T-cell (primary cell): ENCODE measurements at regions not wholly inside any gene's neighbourhood (a gene's known extent, or its start where the extent isn't known, plus 50 kb on each side); places are given as distances from the start of the nearest gene placed in this dataset.

Source experiments
- ATAC-seq, 4 experiments: fragments of 200-7000 bp in 3 of 4; fragments of 150-1000 bp in 1 of 4; cut with Tn5 transposase; replicated peaks in 1 of 4; 1 replicate in 3 of 4; 2 replicates in 1 of 4; pipeline ENCODE4 v1.10.0; 2021; ENCODE audit warnings: moderate library complexity in 3 of 4, mild to moderate bottlenecking in 2 of 4, moderate number of reproducible peaks in 1 of 4
- CTCF ChIA-PET, 2 donors: fragments of 300-600 bp; sonication (Branson Sonifier 250); formaldehyde crosslinking; loops; one replicate each; lab custom pipeline; 2022; ENCODE audit warnings: antibody characterized with exemption in 2 of 2; lab: Charles Lee
- POLR2A ChIA-PET, 2 donors: fragments of 300-600 bp; sonication (Branson Sonifier 250); formaldehyde crosslinking; loops; one replicate each; lab custom pipeline; 2022; ENCODE audit warnings: antibody characterized with exemption in 2 of 2; lab: Charles Lee
- DNase-seq, 35 experiments: peaks; one replicate each; pipeline versions ENCODE4 v3.0.0 to v3.0.0-alpha.2; 2013 to 2023
- H3K27ac ChIP-seq: one replicate; pipeline ENCODE4 v1.5.1; 2013; ENCODE audit warnings: low read length
- H3K27me3 ChIP-seq, 2 experiments: replicated peaks in 1 of 2; 1 replicate in 1 of 2; 2 replicates in 1 of 2; pipeline versions ENCODE4 v1.6.1 to v1.7.0; 2013; ENCODE audit warnings: low read length in 1 of 2, mixed read lengths in 1 of 2; ENCODE audit not compliant: control insufficient read depth in 2 of 2, insufficient read depth in 2 of 2; ENCODE audit errors: extremely low read depth in 1 of 2
- H3K36me3 ChIP-seq, 2 donors: 1 replicate in 1 of 2; 2 replicates in 1 of 2; pipeline versions ENCODE4 v1.6.1 to v1.7.0; 2013; ENCODE audit warnings: low read length in 1 of 2; ENCODE audit not compliant: control insufficient read depth in 2 of 2, insufficient read depth in 1 of 2; ENCODE audit errors: extremely low read depth in 1 of 2
- H3K4me1 ChIP-seq, 2 experiments: 1 replicate in 1 of 2; 2 replicates in 1 of 2; pipeline versions ENCODE4 v1.6.1 to v1.7.0; 2013; ENCODE audit warnings: low read length in 2 of 2, mixed read lengths in 1 of 2; ENCODE audit not compliant: insufficient read depth in 2 of 2, control insufficient read depth in 1 of 2; ENCODE audit errors: extremely low read depth in 1 of 2
- H3K4me3 ChIP-seq, 2 donors: 1 replicate in 1 of 2; 2 replicates in 1 of 2; pipeline versions ENCODE4 v1.5.1 to v1.7.0; 2013; ENCODE audit warnings: mild to moderate bottlenecking in 2 of 2, low read length in 1 of 2, moderate library complexity in 1 of 2; ENCODE audit not compliant: control insufficient read depth in 1 of 2; ENCODE audit errors: extremely low read depth in 1 of 2
- H3K9me3 ChIP-seq: 2 replicates; pipeline ENCODE4 v1.7.0; 2013
- H3K27ac Mint-ChIP-seq, 2 donors: one replicate each; pipeline ENCODE4 v1.8.0; 2020 to 2021; ENCODE audit warnings: mild to moderate bottlenecking in 2 of 2, mixed read lengths in 2 of 2
- H3K27me3 Mint-ChIP-seq, 2 donors: one replicate each; pipeline ENCODE4 v1.8.0; 2021 to 2022; ENCODE audit warnings: mixed read lengths in 2 of 2
- H3K36me3 Mint-ChIP-seq: one replicate; pipeline ENCODE4 v1.8.0; 2021; ENCODE audit warnings: mixed read lengths
- H3K4me1 Mint-ChIP-seq, 3 donors: one replicate each; pipeline ENCODE4 v1.8.0; 2020 to 2022; ENCODE audit warnings: mixed read lengths in 3 of 3, mild to moderate bottlenecking in 1 of 3
- H3K4me3 Mint-ChIP-seq, 3 donors: one replicate each; pipeline ENCODE4 v1.8.0; 2020 to 2022; ENCODE audit warnings: mild to moderate bottlenecking in 3 of 3, mixed read lengths in 3 of 3, moderate library complexity in 3 of 3
- H3K9me3 Mint-ChIP-seq, 3 donors: one replicate each; pipeline ENCODE4 v1.8.0; 2020 to 2022; ENCODE audit warnings: mixed read lengths in 3 of 3
- WGBS: methylation state at CpG from one replicate; pipeline ENCODE4 v1.1.5; 2013; ENCODE audit warnings: missing lambda C conversion rate; ENCODE audit not compliant: insufficient coverage; 5-methylcytosine and 5-hydroxymethylcytosine counted together

DNA sequence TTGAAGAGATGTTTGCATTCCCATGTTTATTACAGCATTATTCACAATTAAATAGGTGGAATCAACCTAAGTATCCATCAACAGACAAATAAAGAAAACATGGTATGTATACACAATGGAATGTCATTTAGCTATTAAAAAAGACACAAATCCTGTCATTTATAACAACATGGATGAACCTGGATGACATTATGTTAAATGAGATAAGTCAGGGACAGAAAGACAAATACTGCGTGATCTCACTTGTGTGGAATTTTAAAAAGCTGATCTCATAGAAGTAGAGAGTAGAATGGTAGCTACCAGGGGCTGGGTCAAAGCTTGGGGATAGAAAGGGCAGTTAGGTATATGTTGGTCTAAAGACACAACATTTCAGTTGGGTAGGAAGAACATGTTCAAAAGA lies 376.3 kb downstream of the EPHA4 start:
- CTCF ChIA-PET: no interaction called here
- WGBS: 100% methylated on average over 1 of the region's 1 CpG

DNA sequence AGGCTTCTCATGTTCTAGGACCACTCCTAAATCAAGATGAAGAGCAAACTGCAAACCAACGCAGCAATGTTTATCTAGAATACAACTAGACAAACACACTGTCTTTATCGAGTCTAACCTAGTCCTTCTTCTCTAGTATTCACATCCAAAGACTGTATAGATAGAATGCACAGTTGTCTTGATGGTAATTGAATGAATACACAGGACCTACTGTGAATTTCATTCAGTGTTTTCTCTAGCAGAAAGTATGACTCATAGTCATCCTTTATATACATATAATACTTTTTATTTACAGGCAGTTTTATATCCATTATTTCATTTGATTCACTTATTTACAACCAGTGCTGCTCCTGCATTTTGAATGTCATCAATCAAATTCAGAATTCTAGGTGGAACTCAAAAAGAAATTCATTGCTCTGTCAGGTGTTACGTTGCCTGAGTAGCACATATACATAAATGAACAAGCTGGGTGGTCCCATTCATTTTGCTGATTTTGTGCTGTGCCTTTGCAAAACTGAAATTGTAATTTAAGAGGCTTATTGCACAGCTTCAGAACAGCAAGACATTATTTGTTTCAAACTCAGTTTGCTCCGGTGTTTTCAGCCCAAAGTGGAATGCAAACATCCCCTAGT lies 374.8 kb downstream of the EPHA4 start:
- Histone ChIP-seq H3K4me1 (no peaks in the 10 kb centered on the region), H3K27me3 (no peaks in the 10 kb centered on the region), H3K9me3 (no peaks in the 10 kb centered on the region), H3K36me3 (no peaks in the 10 kb centered on the region), H3K4me3 (no peak overlapping the region), H3K27ac (no peak overlapping the region)
- H3K36me3 Mint-ChIP-seq: no peaks in the 10 kb centered on the region
- H3K27ac Mint-ChIP-seq: no peak overlapping the region
- CTCF ChIA-PET: no interaction called here
- peaks cover 0 to 2% (median 0%) of the 10 kb centered on the region in 3 donors for H3K4me1 Mint-ChIP-seq
- WGBS: no CpG with 5 or more reads among the region's 4 CpGs
- H3K9me3 Mint-ChIP-seq: peaks cover 0 to 7% (median 0%) of the 10 kb centered on the region in 3 donors
- no peak for ATAC-seq
- H3K27me3 Mint-ChIP-seq: peaks cover 0 to 2% of the 10 kb centered on the region in 2 donors
- DNase-seq: no peak
- POLR2A ChIA-PET: no interaction called here
- no peak overlapping the region for H3K4me3 Mint-ChIP-seq

More for the DNA sequence above, 376.3 kb downstream of the EPHA4 start:
- no peak overlapping the region for H3K27ac ChIP-seq
- no peaks in the 10 kb centered on the region for H3K27me3 ChIP-seq
- H3K36me3 ChIP-seq: no peaks in the 10 kb centered on the region
- H3K4me3 ChIP-seq: no peak overlapping the region
- peaks cover 3% of the 10 kb centered on the region in 2 donors for H3K27me3 Mint-ChIP-seq
- H3K36me3 Mint-ChIP-seq: no peaks in the 10 kb centered on the region
- H3K4me3 Mint-ChIP-seq: no peak overlapping the region
- DNase-seq: no peak
- POLR2A ChIA-PET: interaction anchor here in 1 of 2 donors (0.7 kb wide), 1 partner anchor 11 kb away, joined by 3 read pairs; no protein-coding TSS in a partner anchor
- peaks cover 0 to 7% (median 0%) of the 10 kb centered on the region in 3 donors for H3K9me3 Mint-ChIP-seq
- no peaks in the 10 kb centered on the region for H3K9me3 ChIP-seq
- H3K4me1 Mint-ChIP-seq: peaks cover 0 to 2% (median 0%) of the 10 kb centered on the region in 3 donors
- H3K27ac Mint-ChIP-seq: no peak overlapping the region
- ATAC-seq: no peak
- H3K4me1 ChIP-seq: no peaks in the 10 kb centered on the region

DNA sequence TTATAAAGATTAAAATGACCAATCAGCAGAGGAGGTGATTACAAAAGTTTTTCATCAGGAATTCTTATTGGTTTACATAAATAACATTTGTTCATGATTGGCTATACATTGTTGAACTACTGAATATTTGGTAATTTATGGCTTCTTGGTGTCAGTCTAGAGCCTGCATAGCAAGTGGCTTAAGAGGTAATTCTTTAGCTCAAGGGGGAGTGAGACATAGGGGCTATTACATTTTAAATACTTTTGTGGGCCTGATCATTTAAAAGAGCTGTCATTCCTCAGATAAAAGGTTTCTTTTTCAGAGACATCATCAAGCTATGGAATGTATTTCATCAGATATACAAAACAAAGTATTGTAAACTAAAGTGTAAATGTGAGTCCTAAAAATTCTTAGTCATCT lies 373.8 kb downstream of the EPHA4 start:
- Mint-ChIP-seq H3K4me3 (no peak overlapping the region), H3K36me3 (no peaks in the 10 kb centered on the region), H3K9me3 (peaks cover 0 to 2% (median 0%) of the 10 kb centered on the region in 3 donors), H3K27ac (no peak overlapping the region), H3K4me1 (peaks cover 0 to 2% (median 0%) of the 10 kb centered on the region in 3 donors), H3K27me3 (peaks cover 0 to 2% of the 10 kb centered on the region in 2 donors)
- Histone ChIP-seq H3K4me3 (no peak overlapping the region), H3K4me1 (no peaks in the 10 kb centered on the region), H3K36me3 (no peaks in the 10 kb centered on the region), H3K9me3 (no peaks in the 10 kb centered on the region), H3K27me3 (no peaks in the 10 kb centered on the region), H3K27ac (no peak overlapping the region)
- DNase-seq (no peak), ATAC-seq (no peak)
- CTCF ChIA-PET: no interaction called here
- POLR2A ChIA-PET: no interaction called here

DNA sequence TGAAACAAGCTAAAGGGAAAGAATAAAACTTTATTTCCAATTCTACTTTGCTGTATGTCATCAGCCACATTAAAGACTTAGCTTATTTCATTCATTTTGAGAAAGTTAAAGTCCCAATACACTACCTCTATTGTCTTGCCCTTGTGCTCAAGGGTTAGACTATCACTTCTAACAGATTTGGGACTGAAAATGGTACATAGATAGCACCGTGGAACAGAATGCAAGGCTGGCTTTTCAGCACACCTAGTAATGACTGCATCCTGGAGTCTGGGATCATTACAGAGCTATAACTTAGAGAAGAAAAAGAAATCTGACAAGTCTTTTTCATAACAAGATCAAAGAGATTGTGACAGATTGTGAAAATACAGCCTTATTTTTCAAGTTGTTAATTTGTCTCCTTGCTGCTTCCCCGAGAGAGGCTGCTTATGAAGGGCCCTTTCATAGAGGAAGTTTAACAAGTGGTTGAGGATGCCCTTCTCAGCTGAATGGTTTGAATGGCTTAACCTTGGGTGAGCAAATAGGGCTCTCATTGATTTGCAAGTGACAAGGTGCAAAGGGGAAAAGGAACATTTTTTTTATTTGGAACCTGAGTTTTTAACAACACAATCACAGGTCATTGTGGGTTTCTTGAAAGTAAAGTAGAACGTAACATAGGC lies 371.8 kb downstream of the EPHA4 start:
- POLR2A ChIA-PET: no interaction called here
- H3K36me3 Mint-ChIP-seq: no peaks in the 10 kb centered on the region
- DNase-seq: no peak
- H3K4me1 ChIP-seq: no peaks in the 10 kb centered on the region
- no peak overlapping the region for H3K27ac Mint-ChIP-seq
- peaks cover 0 to 2% of the 10 kb centered on the region in 2 donors for H3K27me3 Mint-ChIP-seq
- H3K36me3 ChIP-seq: no peaks in the 10 kb centered on the region
- CTCF ChIA-PET: no interaction called here
- no peaks in the 10 kb centered on the region for H3K9me3 Mint-ChIP-seq
- no peak for ATAC-seq
- H3K27ac ChIP-seq: no peak overlapping the region
- H3K4me3 ChIP-seq: no peak overlapping the region
- H3K4me1 Mint-ChIP-seq: peaks cover 0 to 2% (median 0%) of the 10 kb centered on the region in 3 donors
- no peak overlapping the region for H3K4me3 Mint-ChIP-seq
- H3K27me3 ChIP-seq: no peaks in the 10 kb centered on the region
- 56% methylated on average over 1 of the region's 3 CpGs for WGBS
- H3K9me3 ChIP-seq: no peaks in the 10 kb centered on the region

DNA sequence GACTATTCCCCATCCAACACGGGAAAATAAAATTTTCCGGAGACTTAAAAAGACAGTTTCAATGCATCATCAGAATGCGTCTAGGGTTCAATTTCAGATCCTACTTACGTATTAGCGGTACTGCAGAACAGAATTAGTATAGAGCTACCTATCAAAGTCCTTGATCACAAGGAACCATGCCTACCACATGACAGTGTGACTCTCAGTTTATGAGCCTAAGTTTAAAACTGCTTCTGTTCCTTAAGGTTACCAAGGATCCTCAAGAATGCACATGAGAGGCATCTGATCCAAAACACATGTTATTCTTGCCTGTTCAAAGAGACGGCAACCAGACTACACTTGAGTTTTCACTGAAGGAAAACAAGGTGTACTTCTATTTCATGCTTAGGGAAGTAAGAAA lies 369.7 kb downstream of the EPHA4 start:
- H3K9me3 Mint-ChIP-seq: no peaks in the 10 kb centered on the region
- H3K36me3 Mint-ChIP-seq: no peaks in the 10 kb centered on the region
- peaks cover 0 to 2% (median 0%) of the 10 kb centered on the region in 3 donors for H3K4me1 Mint-ChIP-seq
- ATAC-seq: no peak
- peaks cover 3 to 4% of the 10 kb centered on the region in 2 donors for H3K27me3 Mint-ChIP-seq
- no peak overlapping the region for H3K4me3 Mint-ChIP-seq
- WGBS: 95% methylated on average over 5 of the region's 6 CpGs
- ChIA-PET POLR2A (no interaction called here), CTCF (no interaction called here)
- Histone ChIP-seq H3K36me3 (no peaks in the 10 kb centered on the region), H3K9me3 (no peaks in the 10 kb centered on the region), H3K27ac (no peak overlapping the region), H3K4me3 (no peak overlapping the region), H3K4me1 (no peaks in the 10 kb centered on the region), H3K27me3 (no peaks in the 10 kb centered on the region)
- H3K27ac Mint-ChIP-seq: no peak overlapping the region
- no peak for DNase-seq

DNA sequence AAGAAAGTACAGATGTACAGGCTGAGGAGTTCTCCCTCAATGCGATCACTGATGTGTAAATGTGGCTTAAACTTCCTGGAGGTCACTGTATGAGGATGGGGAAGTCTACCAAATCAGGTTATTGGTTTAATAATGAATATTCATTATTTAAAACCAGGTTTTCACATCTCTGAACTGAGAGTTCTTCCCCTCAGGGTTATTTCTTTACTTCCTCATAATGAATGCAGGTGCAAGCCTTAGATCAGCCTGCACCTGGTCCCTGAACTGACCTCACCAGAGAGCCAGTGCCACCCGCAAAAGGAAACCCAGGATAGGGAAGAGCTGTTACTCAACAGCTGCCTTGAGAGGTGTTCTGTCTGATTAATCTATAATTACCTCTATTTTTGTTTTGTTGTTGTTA lies 369.0 kb downstream of the EPHA4 start:
- Histone ChIP-seq H3K4me3 (no peak overlapping the region), H3K27me3 (no peaks in the 10 kb centered on the region), H3K27ac (no peak overlapping the region), H3K4me1 (no peaks in the 10 kb centered on the region), H3K9me3 (no peaks in the 10 kb centered on the region), H3K36me3 (no peaks in the 10 kb centered on the region)
- DNase-seq: no peak
- Mint-ChIP-seq H3K36me3 (no peaks in the 10 kb centered on the region), H3K27me3 (peaks cover 3 to 4% of the 10 kb centered on the region in 2 donors), H3K27ac (no peak overlapping the region), H3K9me3 (no peaks in the 10 kb centered on the region), H3K4me3 (no peak overlapping the region), H3K4me1 (no peaks in the 10 kb centered on the region)
- ATAC-seq: no peak
- ChIA-PET POLR2A (no interaction called here), CTCF (no interaction called here)
- WGBS: no CpG with 5 or more reads among the region's 2 CpGs
